H9 (cell line): ENCODE measurements at regions not wholly inside any gene's neighbourhood (a gene's known extent, or its start where the extent isn't known, plus 50 kb on each side); places are given as distances from the start of the nearest gene placed in this dataset.

Experiments
- DNase-seq: peaks from one replicate; pipeline ENCODE4 v3.0.0-alpha.2; 2017
- H2AFZ ChIP-seq: one replicate; pipeline ENCODE4 v1.6.1; 2013; ENCODE audit warnings: mild to moderate bottlenecking, low read length, control low read depth, moderate library complexity
- H2AK5ac ChIP-seq: 2 replicates; pipeline ENCODE4 v1.6.1; 2013; ENCODE audit warnings: low read length, control low read depth, mixed read lengths; ENCODE audit not compliant: insufficient read length
- H2BK120ac ChIP-seq: one replicate; pipeline ENCODE4 v1.6.1; 2013; ENCODE audit warnings: low read depth, mild to moderate bottlenecking, low read length, control low read depth, inconsistent platforms; ENCODE audit not compliant: poor library complexity, severe bottlenecking
- H2BK12ac ChIP-seq: 2 replicates; pipeline ENCODE4 v1.6.1; 2013; ENCODE audit warnings: low read length, control low read depth, mixed read lengths, low read depth; ENCODE audit not compliant: insufficient read length
- H2BK15ac ChIP-seq: 2 replicates; pipeline ENCODE4 v1.6.1; 2013; ENCODE audit warnings: low read depth, low read length, control low read depth
- H2BK20ac ChIP-seq: one replicate; pipeline ENCODE4 v1.6.1; 2013; ENCODE audit warnings: low read depth, mild to moderate bottlenecking, low read length, control low read depth, inconsistent platforms; ENCODE audit not compliant: poor library complexity, severe bottlenecking
- H2BK5ac ChIP-seq: 2 replicates; pipeline ENCODE4 v1.6.1; 2013; ENCODE audit warnings: low read length, control low read depth, mixed read lengths; ENCODE audit not compliant: insufficient read length
- H3K14ac ChIP-seq: 2 replicates; pipeline ENCODE4 v1.6.1; 2013; ENCODE audit warnings: low read length, control low read depth; ENCODE audit not compliant: insufficient read depth
- H3K18ac ChIP-seq: 2 replicates; pipeline ENCODE4 v1.6.1; 2013; ENCODE audit warnings: low read depth, mild to moderate bottlenecking, mixed read lengths, low read length, control low read depth; ENCODE audit not compliant: insufficient read length
- H3K23ac ChIP-seq: 2 replicates; pipeline ENCODE4 v1.6.1; 2013; ENCODE audit warnings: low read length, control low read depth, mixed read lengths, low read depth; ENCODE audit not compliant: insufficient read length
- H3K23me2 ChIP-seq: 2 replicates; pipeline ENCODE4 v1.6.1; 2013; ENCODE audit warnings: low read depth, mild to moderate bottlenecking, mixed read lengths, low read length, control low read depth; ENCODE audit not compliant: insufficient read length, poor library complexity, severe bottlenecking
- H3K27ac ChIP-seq: 2 replicates; pipeline ENCODE4 v1.5.1; 2013; ENCODE audit warnings: low read length, control low read depth, mixed read lengths, low read depth; ENCODE audit not compliant: insufficient read length
- H3K27me3 ChIP-seq: 2 replicates; pipeline ENCODE4 v1.6.1; 2013; ENCODE audit warnings: low read length, control low read depth, inconsistent platforms; ENCODE audit not compliant: insufficient read depth
- H3K4ac ChIP-seq: 2 replicates; pipeline ENCODE4 v1.6.1; 2013; ENCODE audit warnings: low read depth, mild to moderate bottlenecking, control low read depth, inconsistent platforms, low read length, moderate library complexity
- H3K4me1 ChIP-seq: 2 replicates; pipeline ENCODE4 v1.6.1; 2013; ENCODE audit warnings: low read length, control low read depth, inconsistent platforms; ENCODE audit not compliant: insufficient read depth
- H3K4me2 ChIP-seq: 2 replicates; pipeline ENCODE4 v1.6.1; 2013; ENCODE audit warnings: low read length, control low read depth, mixed read lengths; ENCODE audit not compliant: insufficient read length, insufficient read depth
- H3K56ac ChIP-seq: 2 replicates; pipeline ENCODE4 v1.6.1; 2013; ENCODE audit warnings: low read depth, mild to moderate bottlenecking, mixed read lengths, low read length, control low read depth; ENCODE audit not compliant: insufficient read length
- H3K79me1 ChIP-seq: 2 replicates; pipeline ENCODE4 v1.6.1; 2013; ENCODE audit warnings: low read depth, mild to moderate bottlenecking, moderate library complexity, low read length, control low read depth, inconsistent platforms; ENCODE audit not compliant: insufficient read depth, poor library complexity, severe bottlenecking
- H3K79me2 ChIP-seq: 2 replicates; pipeline ENCODE4 v1.6.1; 2013; ENCODE audit warnings: low read length, control low read depth, inconsistent platforms; ENCODE audit not compliant: insufficient read depth
- H3K9ac ChIP-seq: 2 replicates; pipeline ENCODE4 v1.6.1; 2013; ENCODE audit warnings: low read length, control low read depth, mixed read lengths; ENCODE audit not compliant: insufficient read length; ENCODE audit errors: extremely low read depth
- H3K9me3 ChIP-seq: one replicate; pipeline ENCODE4 v1.6.1; 2013; ENCODE audit warnings: low read depth, low read length, inconsistent platforms; ENCODE audit not compliant: control insufficient read depth
- H3T11ph ChIP-seq: one replicate; pipeline ENCODE4 v1.6.1; 2013; ENCODE audit warnings: mild to moderate bottlenecking, low read length, control low read depth, inconsistent platforms
- H4K20me1 ChIP-seq: one replicate; pipeline ENCODE4 v1.6.1; 2013; ENCODE audit not compliant: control insufficient read depth, insufficient read length, insufficient read depth
- H4K5ac ChIP-seq: 2 replicates; pipeline ENCODE4 v1.6.1; 2013; ENCODE audit warnings: low read depth, mild to moderate bottlenecking, mixed read lengths, low read length, control low read depth; ENCODE audit not compliant: insufficient read length
- H4K8ac ChIP-seq: replicated peaks from 2 replicates; pipeline ENCODE4 v1.6.1; 2013; ENCODE audit warnings: low read length, control low read depth, mixed read lengths, low read depth; ENCODE audit not compliant: insufficient read length
- H4K91ac ChIP-seq: 2 replicates; pipeline ENCODE4 v1.6.1; 2013; ENCODE audit warnings: low read depth, mild to moderate bottlenecking, moderate library complexity, mixed read lengths, low read length, control low read depth; ENCODE audit not compliant: insufficient read length
- H3K27ac Mint-ChIP-seq, 3 experiments: 2 replicates in 2 of 3; 3 replicates in 1 of 3; pipeline ENCODE4 v1.8.0; 2020 to 2021; ENCODE audit warnings: mixed read lengths in 3 of 3, mild to moderate bottlenecking in 1 of 3, moderate library complexity in 1 of 3
- H3K27me3 Mint-ChIP-seq: 2 replicates; pipeline ENCODE4 v1.8.0; 2021; ENCODE audit warnings: low read depth, mild to moderate bottlenecking, moderate library complexity, mixed read lengths
- H3K36me3 Mint-ChIP-seq, 3 experiments: 2 replicates in 2 of 3; 3 replicates in 1 of 3; pipeline ENCODE4 v1.8.0; 2020 to 2021; ENCODE audit warnings: low read depth in 3 of 3, mixed read lengths in 3 of 3; ENCODE audit not compliant: insufficient read depth in 1 of 3
- H3K4me1 Mint-ChIP-seq, 2 experiments: 2 replicates each; pipeline ENCODE4 v1.8.0; 2020; ENCODE audit warnings: mixed read lengths in 2 of 2
- H3K4me3 Mint-ChIP-seq, 2 experiments: 2 replicates in 1 of 2; 3 replicates in 1 of 2; pipeline ENCODE4 v1.8.0; 2020 to 2021; ENCODE audit warnings: mild to moderate bottlenecking in 2 of 2, mixed read lengths in 2 of 2, moderate library complexity in 1 of 2
- H3K9me3 Mint-ChIP-seq, 2 experiments: 2 replicates in 1 of 2; 3 replicates in 1 of 2; pipeline ENCODE4 v1.8.0; 2020; ENCODE audit warnings: mild to moderate bottlenecking in 2 of 2, mixed read lengths in 2 of 2, moderate library complexity in 1 of 2
- CTCF ChIP-seq: fragments of 200-600 bp; sonication (generic); conservative IDR thresholded peaks from 3 replicates; pipeline ENCODE4 v1.8.0; 2021; ENCODE audit warnings: antibody characterized with exemption, mild to moderate bottlenecking
- WGBS: extraction: QIAGEN DNeasy Blood & Tissue Kit; methylation state at CpG from one replicate; pipeline ENCODE4 v1.1.7; 2013; ENCODE audit warnings: missing lambda C conversion rate, low lambda C conversion rate, mixed read lengths; ENCODE audit not compliant: insufficient read length; ENCODE audit errors: extremely low coverage; 5-methylcytosine and 5-hydroxymethylcytosine counted together

GRCh38 chr6:150791717-150792116 is 73.8 kb upstream of the MTHFD1L start:
- no peaks in the 10 kb centered on the region; the same call in none of the 2 replicates for H3K27me3 Mint-ChIP-seq

More at GRCh38 chr6:150791717-150792116, 73.8 kb upstream of the MTHFD1L start:
- H3K4me1 ChIP-seq = no peaks in the 10 kb centered on the region
- H2BK12ac ChIP-seq = no peak overlapping the region
- H3K18ac ChIP-seq = no peak overlapping the region
- TF ChIP-seq CTCF = no peak
- no peaks in the 10 kb centered on the region for H3K27me3 ChIP-seq
- no CpG with 5 or more reads among the region's 1 CpG for WGBS
- H3K56ac ChIP-seq = no peak overlapping the region
- no peak overlapping the region for H2BK15ac ChIP-seq
- H4K20me1 ChIP-seq = no peaks in the 10 kb centered on the region
- no peak overlapping the region for H3K23ac ChIP-seq
- no peaks in the 10 kb centered on the region for H3K79me2 ChIP-seq
- no peak overlapping the region for H2AFZ ChIP-seq
- Mint-ChIP-seq H3K27ac (no peak overlapping the region), H3K36me3 (no peaks in the 10 kb centered on the region), H3K4me1 (no peaks in the 10 kb centered on the region), H3K4me3 (no peak overlapping the region), H3K9me3 (no peaks in the 10 kb centered on the region)
- no peaks in the 10 kb centered on the region for H3K79me1 ChIP-seq
- no peak overlapping the region for H3K4ac ChIP-seq
- no peaks in the 10 kb centered on the region for H3K23me2 ChIP-seq
- no peak overlapping the region for H3K27ac ChIP-seq
- H4K5ac ChIP-seq = no peak overlapping the region
- H2AK5ac ChIP-seq = no peak overlapping the region
- H4K91ac ChIP-seq = no peak overlapping the region
- no peak overlapping the region for H3K4me2 ChIP-seq
- no peak overlapping the region for H3K14ac ChIP-seq
- H3K9ac ChIP-seq = no peak overlapping the region
- H2BK5ac ChIP-seq = no peak overlapping the region
- H3K9me3 ChIP-seq = no peaks in the 10 kb centered on the region
- no peak for DNase-seq
- H4K8ac ChIP-seq = no peak overlapping the region
- no peak overlapping the region for H2BK20ac ChIP-seq
- H2BK120ac ChIP-seq = no peak overlapping the region
- no peak overlapping the region for H3T11ph ChIP-seq
